HL-60 (cell line): ENCODE measurements at regions not wholly inside any gene's neighbourhood (a gene's known extent, or its start where the extent isn't known, plus 50 kb on each side); places are given as distances from the start of the nearest gene placed in this dataset.

ENCODE experiments used
- DNase-seq, 2 experiments: peaks; one replicate each; pipeline ENCODE4 v3.0.0-alpha.2; 2010 to 2020; ENCODE audit warnings: low read depth in 1 of 2, low spot score in 1 of 2
- H3K27ac ChIP-seq: fragments of 250-450 bp; sonication (Bioruptor Pico); replicated peaks from 2 replicates; pipeline ENCODE4 v1.5.1; 2020; ENCODE audit warnings: mild to moderate bottlenecking, moderate library complexity
- H3K27me3 ChIP-seq: fragments of 250-450 bp; sonication (Bioruptor Pico); 2 replicates; pipeline ENCODE4 v1.5.1; 2021; ENCODE audit warnings: mild to moderate bottlenecking, moderate library complexity; ENCODE audit not compliant: insufficient read depth, poor library complexity, severe bottlenecking
- H3K4me3 ChIP-seq: replicated peaks from 2 replicates; pipeline ENCODE4 v1.5.1; 2011; ENCODE audit warnings: mild to moderate bottlenecking, control low read depth, low read length; ENCODE audit not compliant: insufficient read depth
- CTCF ChIP-seq: IDR thresholded peaks from one replicate; pipeline ENCODE4 v1.5.1; 2011; ENCODE audit warnings: low read length, control low read depth, inconsistent platforms; ENCODE audit not compliant: insufficient read depth
- GABPA ChIP-seq: IDR thresholded peaks from 2 replicates; pipeline ENCODE4 v1.6.1; 2012; ENCODE audit warnings: low read depth
- POLR2AphosphoS5 ChIP-seq: IDR thresholded peaks from 2 replicates; pipeline ENCODE4 v1.6.1; 2012; ENCODE audit warnings: low read depth
- REST ChIP-seq: IDR thresholded peaks from 2 replicates; pipeline ENCODE4 v1.6.1; 2012; ENCODE audit warnings: low read depth; ENCODE audit not compliant: insufficient replicate concordance
- SPI1 ChIP-seq: IDR thresholded peaks from 2 replicates; pipeline ENCODE4 v1.6.1; 2012; ENCODE audit warnings: low read depth, mild to moderate bottlenecking, borderline replicate concordance

- TF ChIP-seq SPI1, result no peak
- TF ChIP-seq REST, result no peak
- TF ChIP-seq POLR2AphosphoS5, result no peak
- TF ChIP-seq GABPA, result no peak
- TF ChIP-seq CTCF, result no peak
- no peak for DNase-seq
- H3K27ac ChIP-seq, result no peak overlapping the region
These were observed 244.2 kb downstream of the CBLN4 start for GRCh38 chr20:55761100-55761499.

GRCh38 chr20:55760586-55760985 lies 244.7 kb downstream of the CBLN4 start:
- no peaks in the 10 kb centered on the region for H3K27me3 ChIP-seq
- TF ChIP-seq POLR2AphosphoS5 (no peak), SPI1 (no peak)
- H3K4me3 ChIP-seq, result no peak overlapping the region
- no peak for DNase-seq
- H3K27ac ChIP-seq, result no peak overlapping the region

More at GRCh38 chr20:55761100-55761499, 244.2 kb downstream of the CBLN4 start:
- H3K4me3 ChIP-seq, result no peak overlapping the region
- H3K27me3 ChIP-seq, result no peaks in the 10 kb centered on the region

GRCh38 chr20:55755861-55756260 lies 249.5 kb downstream of the CBLN4 start:
- no peak for TF ChIP-seq POLR2AphosphoS5
- TF ChIP-seq REST, result no peak
- no peak for TF ChIP-seq GABPA
- TF ChIP-seq SPI1, result no peak
- TF ChIP-seq CTCF, result no peak
- Histone ChIP-seq H3K4me3 (no peak overlapping the region), H3K27ac (no peak overlapping the region), H3K27me3 (no peaks in the 10 kb centered on the region)
- DNase-seq, result no peak

GRCh38 chr20:55755411-55755810 lies 249.9 kb downstream of the CBLN4 start:
- no peak for TF ChIP-seq CTCF
- TF ChIP-seq SPI1, result no peak
- Histone ChIP-seq H3K4me3 (no peak overlapping the region), H3K27ac (no peak overlapping the region), H3K27me3 (no peaks in the 10 kb centered on the region)
- no peak for DNase-seq
